ENCODE measurements at regions not wholly inside any gene's neighbourhood (a gene's known extent, or its start where the extent isn't known, plus 50 kb on each side); places are given as distances from the start of the nearest gene placed in this dataset.

DNA sequence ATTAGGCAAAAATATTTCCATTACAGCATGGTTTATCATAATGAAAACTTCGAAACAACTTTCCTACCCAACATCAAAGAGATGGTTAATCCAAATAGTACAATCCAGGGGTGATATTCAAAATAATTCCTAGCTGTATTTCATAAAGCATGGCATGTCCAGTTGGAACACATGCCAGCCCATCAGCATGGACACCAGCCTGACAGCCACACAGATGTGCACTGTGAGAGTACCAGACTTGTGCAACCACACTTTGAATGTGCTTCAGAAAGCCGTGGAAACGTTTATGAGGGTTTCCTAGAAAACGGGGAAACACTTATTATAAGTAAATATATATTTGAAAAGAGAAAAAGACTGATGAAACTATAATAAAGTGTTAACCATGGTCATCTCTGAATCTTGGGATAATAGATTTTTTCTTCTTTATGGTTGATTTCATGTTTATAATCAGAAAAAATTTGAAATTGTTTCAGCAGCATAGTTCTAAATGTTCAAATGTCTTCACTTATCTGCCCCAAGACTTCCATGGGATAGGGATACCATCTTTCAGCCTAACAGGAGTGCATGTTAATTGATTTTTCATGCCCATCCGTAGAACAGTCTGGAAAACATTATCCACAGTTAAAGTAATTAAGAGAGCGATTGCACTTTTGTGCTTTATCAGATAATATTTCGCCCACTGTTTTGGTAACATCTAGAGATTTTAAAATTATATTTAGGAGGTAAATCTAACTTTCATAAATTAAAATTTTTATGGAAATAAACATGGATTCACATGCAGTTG lies 242.6 kb upstream of the IRS2 start:
- no peak for DNase-seq (ENCODE audit: low spot score)
- BruUV-seq (replicated peaks) = no TSS peak
- TF ChIP-seq EZH2phosphoT487 (IDR thresholded peaks at IDR 0.05; ENCODE audit: borderline replicate concordance, low read depth, low read length) = no peak
- TF ChIP-seq, protein P1, sequence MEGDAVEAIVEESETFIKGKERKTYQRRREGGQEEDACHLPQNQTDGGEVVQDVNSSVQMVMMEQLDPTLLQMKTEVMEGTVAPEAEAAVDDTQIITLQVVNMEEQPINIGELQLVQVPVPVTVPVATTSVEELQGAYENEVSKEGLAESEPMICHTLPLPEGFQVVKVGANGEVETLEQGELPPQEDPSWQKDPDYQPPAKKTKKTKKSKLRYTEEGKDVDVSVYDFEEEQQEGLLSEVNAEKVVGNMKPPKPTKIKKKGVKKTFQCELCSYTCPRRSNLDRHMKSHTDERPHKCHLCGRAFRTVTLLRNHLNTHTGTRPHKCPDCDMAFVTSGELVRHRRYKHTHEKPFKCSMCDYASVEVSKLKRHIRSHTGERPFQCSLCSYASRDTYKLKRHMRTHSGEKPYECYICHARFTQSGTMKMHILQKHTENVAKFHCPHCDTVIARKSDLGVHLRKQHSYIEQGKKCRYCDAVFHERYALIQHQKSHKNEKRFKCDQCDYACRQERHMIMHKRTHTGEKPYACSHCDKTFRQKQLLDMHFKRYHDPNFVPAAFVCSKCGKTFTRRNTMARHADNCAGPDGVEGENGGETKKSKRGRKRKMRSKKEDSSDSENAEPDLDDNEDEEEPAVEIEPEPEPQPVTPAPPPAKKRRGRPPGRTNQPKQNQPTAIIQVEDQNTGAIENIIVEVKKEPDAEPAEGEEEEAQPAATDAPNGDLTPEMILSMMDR (conservative IDR thresholded peaks at IDR 0.05; ENCODE audit: low read length) = no peak
- intact Hi-C loops (cut with micrococcal nuclease; ENCODE audit: unreplicated experiment) = no loop called here
- Histone ChIP-seq H3K36me3 (ENCODE audit: insufficient read depth, low read length) (no peaks in the 10 kb centered on the region), H3K79me2 (ENCODE audit: insufficient read depth, low read depth, low read length) (no peaks in the 10 kb centered on the region), H4K20me1 (ENCODE audit: insufficient read depth, low read length) (no peaks in the 10 kb centered on the region), H3K27ac (ENCODE audit: low read depth, low read length, poor library complexity, severe bottlenecking) (no peak overlapping the region), H2AFZ (ENCODE audit: low read length) (no peak overlapping the region), H3K4me1 (ENCODE audit: insufficient read depth, low read length, poor library complexity, severe bottlenecking) (no peaks in the 10 kb centered on the region), H3K4me2 (ENCODE audit: low read length) (no peak overlapping the region), H3K9me3 (ENCODE audit: low read length) (no peaks in the 10 kb centered on the region), H3K9me2 (ENCODE audit: insufficient read depth, low read length) (no peaks in the 10 kb centered on the region), H3K4me3 (ENCODE audit: low read depth, low read length, poor library complexity, severe bottlenecking) (no peak overlapping the region)
- ChIA-PET POLR2A (interaction anchor here (0.6 kb wide), 1 partner anchor 282 kb away, joined by 3 read pairs; no protein-coding TSS in a partner anchor), CTCF (ENCODE audit: unreplicated experiment) (no interaction called here)

DNA sequence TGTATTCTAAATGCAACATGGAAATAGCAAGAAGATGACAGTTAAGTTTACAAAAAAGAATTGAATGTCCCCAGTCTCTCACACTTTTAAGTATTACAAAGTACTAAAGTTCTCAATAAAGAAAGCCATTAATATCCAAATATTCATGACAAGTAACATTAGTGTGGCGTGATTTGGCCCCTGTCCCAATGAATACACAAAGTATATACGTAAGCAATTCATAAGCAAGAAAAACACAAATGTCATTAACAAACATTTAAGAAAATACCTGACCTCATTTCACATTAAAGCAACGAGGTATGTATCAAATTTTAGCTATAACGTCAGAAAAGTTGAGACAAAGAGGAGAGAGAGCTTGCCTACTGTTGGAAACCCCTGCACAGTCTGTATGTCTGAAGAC lies 241.9 kb upstream of the IRS2 start:
- no peaks in the 10 kb centered on the region for H4K20me1 ChIP-seq (ENCODE audit: insufficient read depth, low read length)
- no peak overlapping the region for H3K4me2 ChIP-seq (ENCODE audit: low read length)
- H2AFZ ChIP-seq (ENCODE audit: low read length) = no peak overlapping the region
- no peak for TF ChIP-seq EZH2phosphoT487 (IDR thresholded peaks at IDR 0.05; ENCODE audit: borderline replicate concordance, low read depth, low read length)
- TF ChIP-seq, protein P1 (conservative IDR thresholded peaks at IDR 0.05; ENCODE audit: low read length) = no peak
- no peaks in the 10 kb centered on the region for H3K79me2 ChIP-seq (ENCODE audit: insufficient read depth, low read depth, low read length)
- BruUV-seq (replicated peaks) = no TSS peak
- no peak overlapping the region for H3K4me3 ChIP-seq (ENCODE audit: low read depth, low read length, poor library complexity, severe bottlenecking)
- DNase-seq (ENCODE audit: low spot score) = no peak
- intact Hi-C loops (cut with micrococcal nuclease; ENCODE audit: unreplicated experiment) = no loop called here
- no peaks in the 10 kb centered on the region for H3K9me3 ChIP-seq (ENCODE audit: low read length)
- H3K4me1 ChIP-seq (ENCODE audit: insufficient read depth, low read length, poor library complexity, severe bottlenecking) = no peaks in the 10 kb centered on the region
- H3K27ac ChIP-seq (ENCODE audit: low read depth, low read length, poor library complexity, severe bottlenecking) = no peak overlapping the region
- CTCF ChIA-PET (ENCODE audit: unreplicated experiment) = no interaction called here
- POLR2A ChIA-PET = no interaction called here
- H3K9me2 ChIP-seq (ENCODE audit: insufficient read depth, low read length) = no peaks in the 10 kb centered on the region
- no peaks in the 10 kb centered on the region for H3K36me3 ChIP-seq (ENCODE audit: insufficient read depth, low read length)

DNA sequence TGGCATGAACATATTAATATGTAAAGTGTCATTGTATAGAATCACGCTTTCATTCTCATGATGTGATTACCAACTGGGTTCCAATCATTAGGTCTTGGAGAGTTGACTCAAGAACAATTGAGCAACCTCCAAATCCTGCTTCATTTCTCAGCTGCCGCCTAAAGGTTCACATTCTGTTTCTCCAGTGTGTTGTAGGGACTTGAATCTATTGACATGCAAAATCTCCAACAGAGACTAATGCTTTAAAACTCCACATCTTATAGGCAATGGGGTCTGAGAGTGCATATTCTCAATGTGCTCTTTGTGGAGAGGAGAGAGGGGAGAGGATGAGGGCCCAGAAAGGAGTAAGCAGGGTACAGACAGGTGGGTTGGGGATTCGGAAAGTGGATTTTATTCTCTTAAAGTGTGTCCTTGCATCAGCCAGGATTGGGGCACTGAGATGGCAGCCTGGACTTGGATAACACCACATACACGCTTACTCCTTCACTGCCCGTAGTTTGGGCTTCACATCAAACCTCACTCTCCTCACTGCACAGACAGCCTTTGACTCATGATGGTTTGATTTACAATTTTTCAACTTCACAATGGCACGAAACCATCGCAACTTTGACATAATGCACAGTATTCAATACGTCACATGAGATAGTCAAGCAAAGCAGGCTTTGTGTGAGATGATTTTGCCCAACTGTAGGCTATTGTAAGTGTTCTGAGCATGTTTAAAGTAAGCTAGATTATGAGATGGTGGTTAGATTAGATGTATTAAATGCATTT lies 241.3 kb upstream of the IRS2 start:
- Histone ChIP-seq H3K27ac (ENCODE audit: low read depth, low read length, poor library complexity, severe bottlenecking) (no peak overlapping the region), H3K9me3 (ENCODE audit: low read length) (no peaks in the 10 kb centered on the region), H2AFZ (ENCODE audit: low read length) (no peak overlapping the region), H3K79me2 (ENCODE audit: insufficient read depth, low read depth, low read length) (no peaks in the 10 kb centered on the region), H4K20me1 (ENCODE audit: insufficient read depth, low read length) (no peaks in the 10 kb centered on the region), H3K4me2 (ENCODE audit: low read length) (no peak overlapping the region), H3K4me3 (ENCODE audit: low read depth, low read length, poor library complexity, severe bottlenecking) (no peak overlapping the region), H3K36me3 (ENCODE audit: insufficient read depth, low read length) (no peaks in the 10 kb centered on the region), H3K4me1 (ENCODE audit: insufficient read depth, low read length, poor library complexity, severe bottlenecking) (no peaks in the 10 kb centered on the region), H3K9me2 (ENCODE audit: insufficient read depth, low read length) (no peaks in the 10 kb centered on the region)
- DNase-seq (ENCODE audit: low spot score) = no peak
- CTCF ChIA-PET (ENCODE audit: unreplicated experiment) = no interaction called here
- intact Hi-C loops (cut with micrococcal nuclease; ENCODE audit: unreplicated experiment) = no loop called here
- no TSS peak for BruUV-seq (replicated peaks)
- no peak for TF ChIP-seq EZH2phosphoT487 (IDR thresholded peaks at IDR 0.05; ENCODE audit: borderline replicate concordance, low read depth, low read length)
- TF ChIP-seq, protein P1 (conservative IDR thresholded peaks at IDR 0.05; ENCODE audit: low read length) = no peak
- POLR2A ChIA-PET = no interaction called here
